ENCODE measurements at regions not wholly inside any gene's neighbourhood (a gene's known extent, or its start where the extent isn't known, plus 50 kb on each side); places are given as distances from the start of the nearest gene placed in this dataset.

DNA sequence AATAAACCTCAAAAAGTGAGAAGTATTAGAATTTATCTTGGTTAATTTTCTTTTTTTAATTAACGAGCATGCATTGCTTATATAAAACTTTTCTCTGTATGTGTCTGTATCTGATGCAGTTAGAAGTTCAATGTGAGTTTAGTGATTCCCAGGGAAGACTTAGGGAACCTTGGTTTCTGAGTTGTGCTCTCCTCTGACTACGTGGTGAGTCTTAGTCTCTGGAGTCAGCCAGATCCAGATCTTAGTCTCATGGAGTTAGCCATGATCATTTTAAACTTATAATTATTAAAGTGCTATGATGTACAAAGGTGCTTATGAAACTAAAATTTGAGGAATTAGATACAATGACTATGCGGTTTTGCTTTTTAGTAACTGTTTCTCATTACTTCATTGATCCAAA lies 285.3 kb upstream of the DMRT1 start:
- H3K23me2 ChIP-seq (ENCODE audit: low read depth, low read length): no peaks in the 10 kb centered on the region
- H3K4me1 ChIP-seq (replicated peaks in 1 of 4; ENCODE audit: control insufficient read depth in 3 of 4, insufficient read depth in 4 of 4, low read length in 3 of 4): peaks cover 0 to 5% (median 2%) of the 10 kb centered on the region in 4 experiments; a peak in 3 of 7 replicates
- no peak overlapping the region for H3K4me2 ChIP-seq (ENCODE audit: insufficient read depth in 1 of 2, low read depth in 2 of 2, low read length in 2 of 2)
- H3K18ac ChIP-seq (ENCODE audit: extremely low read depth, low read length): no peak overlapping the region
- H3K4me3 ChIP-seq (ENCODE audit: extremely low read depth in 1 of 4, insufficient read depth in 2 of 4, low read depth in 3 of 4, low read length in 4 of 4): no peak overlapping the region
- no peak overlapping the region for H3K14ac ChIP-seq (ENCODE audit: insufficient read length)
- H3K27ac ChIP-seq (ENCODE audit: low read depth, low read length): no peak overlapping the region
- no peaks in the 10 kb centered on the region for H4K20me1 ChIP-seq (replicated peaks in 1 of 2; ENCODE audit: control insufficient read depth in 1 of 2, insufficient read depth in 2 of 2, low read length in 2 of 2)
- no peak overlapping the region for H2BK120ac ChIP-seq (replicated peaks; ENCODE audit: low read depth, low read length)
- H3K23ac ChIP-seq (ENCODE audit: insufficient read length): no peak overlapping the region
- no peak overlapping the region for H2BK5ac ChIP-seq (ENCODE audit: low read depth, low read length)
- H2BK15ac ChIP-seq (ENCODE audit: low read length): no peak overlapping the region
- no peak for FAIRE-seq
- no peak overlapping the region for H3K4ac ChIP-seq (replicated peaks; ENCODE audit: insufficient read length, low read depth, low read length)
- H3K9ac ChIP-seq (replicated peaks in 1 of 4; ENCODE audit: extremely low read depth in 1 of 4, low read depth in 3 of 4, low read length in 3 of 4): no peak overlapping the region
- no peak overlapping the region for H4K5ac ChIP-seq (ENCODE audit: insufficient read length, low read depth, low read length)
- no peak overlapping the region for H2AFZ ChIP-seq (ENCODE audit: low read length)
- H3K9me3 ChIP-seq (ENCODE audit: insufficient read depth in 2 of 2, low read depth in 1 of 2, low read length in 1 of 2): no peaks in the 10 kb centered on the region
- no peak overlapping the region for H2BK12ac ChIP-seq (ENCODE audit: low read depth, low read length)
- peaks cover 5% of the 10 kb centered on the region; the same call in 1 of the 2 replicates for H3K79me1 ChIP-seq (ENCODE audit: low read depth, low read length)
- WGBS, 2 experiments (ENCODE audit: extremely low coverage in 1 of 2, insufficient coverage in 1 of 2, insufficient read length in 1 of 2, insufficient replicate concordance in 2 of 2, low coverage in 1 of 2, low lambda C conversion rate in 2 of 2, missing lambda C conversion rate in 1 of 2): 85% methylated on average over 3 of the region's 3 CpGs; no CpG with 5 or more reads in 1 of the 2 experiments
- H4K91ac ChIP-seq (replicated peaks; ENCODE audit: insufficient read length, low read length): no peak overlapping the region
- no peak overlapping the region for H2AK5ac ChIP-seq (ENCODE audit: low read depth, low read length)
- ChIA-PET CTCF (ENCODE audit: partially characterized antibody) (interaction anchor here (1.8 kb wide), 1 partner anchor 17 kb away, joined by 6 read pairs; no protein-coding TSS in a partner anchor), POLR2A (ENCODE audit: partially characterized antibody) (interaction anchor here (0.9 kb wide), 1 partner anchor 33 kb away, joined by 3 read pairs; no protein-coding TSS in a partner anchor)
- no peak overlapping the region for H2BK20ac ChIP-seq (ENCODE audit: low read length)
- no peak for TF ChIP-seq HDAC6 (IDR thresholded peaks at IDR 0.05; ENCODE audit: low read depth, low read length)
- no peak for TF ChIP-seq KDM1A (IDR thresholded peaks at IDR 0.05; ENCODE audit: borderline replicate concordance, low read length)
- DNase-seq (ENCODE audit: low read depth in 1 of 2, low spot score in 2 of 2): no peak
- no peak overlapping the region for H3K56ac ChIP-seq (replicated peaks; ENCODE audit: insufficient read length, low read depth, low read length)
- H3K79me2 ChIP-seq (ENCODE audit: control insufficient read depth in 1 of 2, insufficient read depth in 2 of 2, low read length in 2 of 2): peaks cover 3 to 19% of the 10 kb centered on the region in 2 experiments; a peak in 3 of 4 replicates
- no peaks in the 10 kb centered on the region for H3K36me3 ChIP-seq (ENCODE audit: control insufficient read depth in 2 of 4, insufficient read depth in 4 of 4, low read length in 3 of 4)
- no peaks in the 10 kb centered on the region for H3K27me3 ChIP-seq (replicated peaks in 1 of 4; ENCODE audit: control insufficient read depth in 3 of 4, extremely low read depth in 1 of 4, insufficient read depth in 3 of 4, low read length in 3 of 4)
- no peak overlapping the region for H4K8ac ChIP-seq (ENCODE audit: extremely low read depth, insufficient read depth, low read length)

All from H1 (cell line).